Smooth muscle cell of the brain vasculature (primary cell): ENCODE measurements at regions not wholly inside any gene's neighbourhood (a gene's known extent, or its start where the extent isn't known, plus 50 kb on each side); places are given as distances from the start of the nearest gene placed in this dataset.

ENCODE experiments used
- DNase-seq: peaks from one replicate; pipeline ENCODE4 v3.0.0-alpha.2; 2012; ENCODE audit warnings: low read depth, low spot score

GRCh38 chr18:78562531-78562961 is 417.1 kb upstream of the SALL3 start:
- no peak for DNase-seq

- DNase-seq: no peak
Observed at GRCh38 chr18:78563110-78563509, 416.5 kb upstream of the SALL3 start.

- no peak for DNase-seq
Observed at GRCh38 chr18:78564030-78564429, 415.6 kb upstream of the SALL3 start.

- no peak for DNase-seq
Observed at GRCh38 chr18:78564518-78564917, 415.1 kb upstream of the SALL3 start.

- no peak for DNase-seq
Observed at GRCh38 chr18:78565240-78565639, 414.4 kb upstream of the SALL3 start.

GRCh38 chr18:78566065-78566464 is 413.6 kb upstream of the SALL3 start:
- no peak for DNase-seq

GRCh38 chr18:78566720-78567119 is 412.9 kb upstream of the SALL3 start:
- DNase-seq: no peak

GRCh38 chr18:78571063-78571785 is 408.4 kb upstream of the SALL3 start:
- DNase-seq: no peak

DNA sequence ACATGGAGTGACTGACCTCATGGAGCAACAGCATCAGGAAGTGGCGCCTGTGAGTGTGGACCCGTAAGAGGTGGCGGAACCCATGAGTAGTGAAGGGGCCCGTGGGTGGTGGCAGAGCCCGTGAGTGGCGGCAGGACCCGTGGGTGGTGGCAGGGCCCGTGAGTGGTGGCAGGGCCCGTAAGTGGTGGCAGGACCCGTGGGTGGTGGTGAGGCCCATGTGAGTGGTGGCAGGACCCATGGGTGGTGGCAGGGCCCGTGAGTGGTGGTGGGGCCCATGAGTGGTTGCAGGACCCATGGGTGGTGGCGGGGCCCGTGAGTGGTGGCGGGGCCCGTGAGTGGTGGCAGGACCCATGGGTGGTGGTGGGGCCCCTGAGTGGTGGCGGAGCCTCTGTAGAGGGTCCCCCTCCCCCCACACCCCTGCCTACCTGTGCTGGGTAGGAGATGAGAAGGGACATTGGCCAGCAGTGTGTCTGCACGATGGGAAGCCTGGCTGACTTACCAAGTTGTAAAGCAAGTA is 407.7 kb upstream of the SALL3 start:
- DNase-seq: no peak

DNA sequence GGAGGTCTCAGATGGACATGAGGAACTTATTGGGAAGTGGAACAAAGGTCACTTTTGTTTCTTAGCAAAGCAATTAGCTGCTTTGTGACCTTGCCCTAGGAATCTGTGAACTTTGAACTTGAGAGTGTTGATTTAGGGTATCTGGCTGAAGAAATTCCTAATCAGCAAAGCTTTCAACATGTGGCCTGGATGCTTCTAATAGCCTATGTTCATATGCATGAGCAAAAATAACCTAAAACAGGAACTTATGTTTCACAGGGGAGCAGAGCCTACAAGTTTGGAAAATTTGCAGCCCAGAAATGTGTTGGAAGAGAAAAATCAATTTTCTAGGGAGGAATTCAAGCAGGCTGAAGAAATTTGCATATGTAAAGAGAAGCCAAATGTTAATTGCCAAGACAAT is 405.8 kb upstream of the SALL3 start:
- no peak for DNase-seq

- DNase-seq: no peak
Observed at GRCh38 chr18:78576967-78577366, 402.7 kb upstream of the SALL3 start.

DNA sequence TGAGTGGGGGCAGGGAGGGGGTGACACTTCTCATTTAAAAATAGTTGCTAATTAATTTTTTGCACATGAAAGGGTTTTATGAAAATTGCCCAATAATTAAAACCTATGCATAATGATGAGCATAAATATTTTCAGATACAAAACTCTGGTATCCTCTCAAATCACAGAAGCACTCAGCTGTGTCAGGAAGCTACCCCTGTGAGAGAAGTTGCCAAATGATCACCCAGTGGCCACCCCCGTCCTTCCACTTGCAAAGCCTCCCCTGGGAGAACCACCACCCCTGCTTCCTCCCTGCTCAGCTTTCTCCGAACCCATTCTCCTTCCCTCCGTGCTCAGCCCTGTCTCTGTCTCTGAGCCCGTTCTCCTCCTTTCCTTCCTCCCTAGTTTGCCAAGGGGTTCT is 400.2 kb upstream of the SALL3 start:
- no peak for DNase-seq

DNA sequence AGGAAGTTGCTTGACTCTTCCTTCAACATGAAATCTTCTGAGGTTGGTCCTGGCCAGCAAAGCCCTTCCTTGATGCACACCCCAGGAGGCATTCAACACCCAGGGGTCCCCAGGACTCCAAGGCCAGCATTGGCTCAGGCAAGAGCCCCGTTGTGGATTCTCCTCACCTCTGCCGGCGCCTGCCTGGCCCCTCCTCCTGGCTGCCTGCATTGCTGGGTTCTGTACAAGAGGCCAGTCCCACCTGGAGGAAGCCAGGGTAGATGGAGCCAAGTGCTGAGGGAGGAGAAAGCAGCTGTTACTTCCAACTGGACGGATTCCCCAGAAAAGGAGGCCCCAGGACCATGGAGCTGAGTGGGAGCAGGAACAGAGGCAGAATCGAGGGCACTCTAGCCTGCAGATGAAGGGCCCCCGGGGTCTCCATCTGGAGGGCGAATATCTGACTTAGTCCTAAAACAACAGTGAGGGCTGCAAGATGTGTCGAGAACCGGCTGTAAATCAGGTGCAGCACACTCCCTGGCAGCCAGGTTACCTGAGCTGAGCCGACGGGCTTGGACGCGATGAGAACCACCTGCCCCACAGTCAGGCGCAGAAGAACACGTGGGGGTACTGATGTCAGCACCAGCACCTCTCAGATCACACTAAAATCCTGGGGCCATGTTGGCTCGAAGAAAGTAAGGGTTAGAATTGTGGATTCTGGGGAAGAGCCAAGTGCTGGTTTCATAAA is 399.6 kb upstream of the SALL3 start:
- no peak for DNase-seq

- no peak for DNase-seq
Observed at GRCh38 chr18:78580835-78581339, 398.7 kb upstream of the SALL3 start.

- DNase-seq: no peak
Observed at GRCh38 chr18:78582181-78582709, 397.4 kb upstream of the SALL3 start.

GRCh38 chr18:78582898-78583738 is 396.5 kb upstream of the SALL3 start:
- DNase-seq: no peak

DNA sequence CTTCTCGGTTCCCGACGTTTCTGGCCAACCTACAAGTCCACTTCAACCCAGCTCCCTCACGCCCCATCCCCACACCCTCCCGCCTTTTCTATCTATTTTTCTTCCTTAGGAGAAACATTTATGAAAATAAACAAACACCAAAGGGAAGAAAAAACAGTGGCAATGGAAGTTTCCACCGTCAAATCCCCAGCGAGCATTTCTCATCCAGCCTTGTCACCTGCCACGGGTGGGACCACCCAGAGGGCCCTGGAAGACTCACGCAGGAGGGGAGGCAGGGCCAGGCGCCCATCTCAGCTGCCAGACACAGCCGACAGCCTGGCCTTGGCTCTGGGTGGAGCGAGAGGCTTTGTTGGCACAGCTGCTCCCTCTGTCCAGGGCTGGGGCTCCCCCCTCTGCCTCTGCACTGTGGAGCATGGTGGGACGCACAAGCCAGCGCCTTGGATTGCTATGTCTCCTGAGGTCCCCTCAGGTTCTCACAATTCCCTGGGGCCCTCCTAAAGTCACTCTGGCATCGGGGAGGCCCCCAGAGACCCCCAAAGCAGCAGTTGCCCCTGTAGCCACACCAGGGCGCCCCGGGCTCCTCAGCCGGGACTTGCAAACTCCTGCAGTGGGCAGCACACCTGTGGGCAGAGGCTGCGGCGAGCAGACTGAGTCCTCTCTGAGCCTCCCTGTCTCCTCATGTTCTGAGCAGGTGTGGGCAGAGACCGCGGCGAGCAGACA is 395.7 kb upstream of the SALL3 start:
- no peak for DNase-seq

- DNase-seq: no peak
Observed at GRCh38 chr18:78584459-78585022, 395.1 kb upstream of the SALL3 start.

- DNase-seq: no peak
Observed at GRCh38 chr18:78586586-78586985, 393.0 kb upstream of the SALL3 start.

GRCh38 chr18:78587096-78587495 is 392.5 kb upstream of the SALL3 start:
- no peak for DNase-seq
